Nephron progenitor cell (in vitro differentiated cells): ENCODE measurements at regions not wholly inside any gene's neighbourhood (a gene's known extent, or its start where the extent isn't known, plus 50 kb on each side); places are given as distances from the start of the nearest gene placed in this dataset.

ENCODE experiments used
- DNase-seq: peaks from one replicate; pipeline ENCODE4 v3.0.0; 2021
- H3K27ac Mint-ChIP-seq: 2 replicates; pipeline ENCODE4 v1.8.0; 2021; ENCODE audit warnings: mild to moderate bottlenecking, moderate library complexity, mixed read lengths
- H3K27me3 Mint-ChIP-seq: 2 replicates; pipeline ENCODE4 v1.8.0; 2021; ENCODE audit warnings: mild to moderate bottlenecking, low read depth, mixed read lengths; ENCODE audit not compliant: poor library complexity
- H3K36me3 Mint-ChIP-seq: 2 replicates; pipeline ENCODE4 v1.8.0; 2021; ENCODE audit warnings: low read depth, mixed read lengths
- H3K4me1 Mint-ChIP-seq: 2 replicates; pipeline ENCODE4 v1.8.0; 2021; ENCODE audit warnings: mixed read lengths
- H3K4me3 Mint-ChIP-seq: 2 replicates; pipeline ENCODE4 v1.8.0; 2021; ENCODE audit warnings: mild to moderate bottlenecking, moderate library complexity, mixed read lengths
- H3K9me3 Mint-ChIP-seq: 2 replicates; pipeline ENCODE4 v1.8.0; 2021; ENCODE audit warnings: mild to moderate bottlenecking, moderate library complexity, mixed read lengths
- TF ChIP-seq, protein P1 (sequence below): fragments of 200-600 bp; sonication (generic); IDR thresholded peaks from 2 replicates; pipeline ENCODE4 v1.5.0; 2021; ENCODE audit warnings: antibody characterized with exemption

DNA sequence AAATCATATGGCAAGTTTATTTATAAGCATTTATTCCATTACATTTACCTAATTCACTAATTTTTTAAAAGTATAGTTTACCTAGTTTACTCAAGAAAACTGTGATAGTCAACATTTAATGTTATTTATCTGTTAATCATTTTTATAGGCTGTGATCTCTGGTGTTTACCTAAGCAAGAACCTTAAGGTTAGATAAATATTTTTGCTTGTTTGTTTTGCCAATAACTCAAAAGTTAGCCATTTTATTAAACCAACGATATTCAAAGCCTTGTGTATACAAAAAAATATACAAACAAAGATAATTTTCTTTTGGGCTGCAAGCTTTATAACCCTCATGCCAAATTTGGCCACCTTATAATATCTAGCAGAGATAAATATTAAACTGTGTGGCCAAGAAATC is 157.3 kb downstream of the SLCO1B3 start:
- H3K27ac Mint-ChIP-seq: no peak overlapping the region
- H3K4me3 Mint-ChIP-seq: no peak overlapping the region
- peaks cover 10% of the 10 kb centered on the region for H3K9me3 Mint-ChIP-seq
- no peak for DNase-seq
- no peaks in the 10 kb centered on the region for H3K36me3 Mint-ChIP-seq
- H3K4me1 Mint-ChIP-seq: no peaks in the 10 kb centered on the region
- no peaks in the 10 kb centered on the region for H3K27me3 Mint-ChIP-seq
- TF ChIP-seq, protein P1, sequence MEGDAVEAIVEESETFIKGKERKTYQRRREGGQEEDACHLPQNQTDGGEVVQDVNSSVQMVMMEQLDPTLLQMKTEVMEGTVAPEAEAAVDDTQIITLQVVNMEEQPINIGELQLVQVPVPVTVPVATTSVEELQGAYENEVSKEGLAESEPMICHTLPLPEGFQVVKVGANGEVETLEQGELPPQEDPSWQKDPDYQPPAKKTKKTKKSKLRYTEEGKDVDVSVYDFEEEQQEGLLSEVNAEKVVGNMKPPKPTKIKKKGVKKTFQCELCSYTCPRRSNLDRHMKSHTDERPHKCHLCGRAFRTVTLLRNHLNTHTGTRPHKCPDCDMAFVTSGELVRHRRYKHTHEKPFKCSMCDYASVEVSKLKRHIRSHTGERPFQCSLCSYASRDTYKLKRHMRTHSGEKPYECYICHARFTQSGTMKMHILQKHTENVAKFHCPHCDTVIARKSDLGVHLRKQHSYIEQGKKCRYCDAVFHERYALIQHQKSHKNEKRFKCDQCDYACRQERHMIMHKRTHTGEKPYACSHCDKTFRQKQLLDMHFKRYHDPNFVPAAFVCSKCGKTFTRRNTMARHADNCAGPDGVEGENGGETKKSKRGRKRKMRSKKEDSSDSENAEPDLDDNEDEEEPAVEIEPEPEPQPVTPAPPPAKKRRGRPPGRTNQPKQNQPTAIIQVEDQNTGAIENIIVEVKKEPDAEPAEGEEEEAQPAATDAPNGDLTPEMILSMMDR: no peak

DNA sequence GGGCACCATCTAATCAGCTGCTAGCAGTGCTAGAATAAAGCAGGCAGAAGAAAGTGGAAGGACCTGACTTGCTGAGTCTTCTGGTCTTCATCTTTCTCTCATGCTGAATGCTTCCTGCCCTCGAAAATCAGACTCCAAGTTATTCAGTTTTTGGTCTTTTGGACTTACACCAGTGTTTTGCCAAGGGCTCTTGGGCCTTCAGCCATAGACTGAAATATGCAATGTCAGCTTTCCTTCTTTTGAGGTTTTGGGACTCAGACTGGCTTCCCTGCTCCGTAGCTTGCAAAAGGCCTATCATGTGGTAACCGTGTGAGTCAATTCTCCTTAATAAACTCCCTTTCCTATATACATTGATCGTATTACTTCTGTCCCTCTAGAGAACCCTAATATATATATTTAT is 159.3 kb downstream of the SLCO1B3 start:
- no peak for DNase-seq
- Mint-ChIP-seq H3K27ac (no peak overlapping the region), H3K36me3 (no peaks in the 10 kb centered on the region), H3K27me3 (no peaks in the 10 kb centered on the region), H3K9me3 (peaks cover 19% of the 10 kb centered on the region), H3K4me3 (no peak overlapping the region), H3K4me1 (no peaks in the 10 kb centered on the region)
- TF ChIP-seq, protein P1: no peak

DNA sequence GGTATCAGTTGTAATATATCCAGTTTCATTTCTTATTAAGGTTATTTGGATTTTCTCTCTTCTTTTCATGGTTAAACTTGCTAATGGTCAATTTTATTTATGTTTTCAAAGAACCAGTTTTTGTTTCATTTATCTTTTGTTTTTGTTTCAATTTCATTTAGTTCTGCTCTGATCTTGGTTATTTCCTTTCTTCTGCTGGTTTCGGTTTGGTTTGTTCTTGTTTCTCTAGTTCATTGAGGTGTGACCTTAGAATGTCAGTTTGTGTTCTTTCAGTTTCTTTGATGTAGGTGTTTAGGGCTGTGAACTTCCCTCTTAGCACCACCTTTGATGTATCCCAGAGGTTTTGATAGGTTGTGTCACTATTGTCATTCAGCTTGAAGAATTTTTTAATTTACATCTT is 145.6 kb upstream of the SLCO1B1 start:
- peaks cover 27% of the 10 kb centered on the region for H3K9me3 Mint-ChIP-seq
- H3K27ac Mint-ChIP-seq: peak overlapping the region; percentile 1
- no peak for DNase-seq
- TF ChIP-seq, protein P1: no peak
- H3K4me3 Mint-ChIP-seq: no peak overlapping the region
- peaks cover 6% of the 10 kb centered on the region for H3K4me1 Mint-ChIP-seq
- H3K27me3 Mint-ChIP-seq: no peaks in the 10 kb centered on the region
- peaks cover 10% of the 10 kb centered on the region for H3K36me3 Mint-ChIP-seq

DNA sequence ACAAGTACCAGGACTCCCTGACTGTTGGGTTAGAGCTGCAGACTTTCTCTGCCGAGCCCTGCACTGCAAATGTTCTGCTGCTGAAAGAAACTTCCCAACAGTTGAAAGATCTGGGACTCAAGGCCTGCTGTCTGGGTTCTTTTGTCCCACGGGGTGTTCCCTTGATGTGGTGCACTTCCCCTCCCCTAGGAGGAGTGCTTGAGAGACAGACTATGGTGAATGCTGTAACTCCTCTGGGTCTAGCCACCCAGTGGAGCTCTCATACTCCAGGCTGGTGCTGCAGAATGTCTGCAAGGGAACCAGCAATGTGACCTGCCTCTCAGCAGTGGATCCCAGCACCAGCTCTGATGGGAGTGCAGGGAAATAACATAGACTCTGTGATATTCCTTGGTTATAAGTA is 129.2 kb upstream of the SLCO1B1 start:
- H3K4me1 Mint-ChIP-seq: no peaks in the 10 kb centered on the region
- peaks cover 34% of the 10 kb centered on the region for H3K9me3 Mint-ChIP-seq
- TF ChIP-seq, protein P1: no peak
- no peak for DNase-seq
- H3K27ac Mint-ChIP-seq: no peak overlapping the region
- H3K4me3 Mint-ChIP-seq: no peak overlapping the region
- H3K36me3 Mint-ChIP-seq: peaks cover 5% of the 10 kb centered on the region
- H3K27me3 Mint-ChIP-seq: no peaks in the 10 kb centered on the region

DNA sequence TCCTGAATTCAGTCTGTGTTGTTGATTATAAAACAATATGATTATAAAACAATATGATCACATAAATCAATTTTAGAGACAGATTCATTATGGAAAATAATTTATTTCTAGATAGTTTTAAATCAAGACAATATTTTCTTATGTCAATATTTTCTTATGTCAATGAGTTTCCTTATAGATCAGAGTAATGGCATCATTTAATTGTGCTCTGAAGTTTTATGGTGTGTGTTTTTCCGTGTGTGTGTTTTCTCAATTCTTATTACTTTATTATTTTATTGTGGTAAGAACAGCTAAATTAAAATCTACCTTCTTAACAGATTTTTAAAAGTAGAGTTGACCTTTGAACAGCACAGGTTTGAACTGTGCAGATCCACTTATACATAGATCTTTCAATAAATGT is 105.3 kb upstream of the SLCO1B1 start:
- H3K9me3 Mint-ChIP-seq: no peaks in the 10 kb centered on the region
- no peak for DNase-seq
- no peaks in the 10 kb centered on the region for H3K4me1 Mint-ChIP-seq
- TF ChIP-seq, protein P1: no peak
- no peak overlapping the region for H3K27ac Mint-ChIP-seq
- no peak overlapping the region for H3K4me3 Mint-ChIP-seq
- H3K27me3 Mint-ChIP-seq: no peaks in the 10 kb centered on the region
- H3K36me3 Mint-ChIP-seq: no peaks in the 10 kb centered on the region

DNA sequence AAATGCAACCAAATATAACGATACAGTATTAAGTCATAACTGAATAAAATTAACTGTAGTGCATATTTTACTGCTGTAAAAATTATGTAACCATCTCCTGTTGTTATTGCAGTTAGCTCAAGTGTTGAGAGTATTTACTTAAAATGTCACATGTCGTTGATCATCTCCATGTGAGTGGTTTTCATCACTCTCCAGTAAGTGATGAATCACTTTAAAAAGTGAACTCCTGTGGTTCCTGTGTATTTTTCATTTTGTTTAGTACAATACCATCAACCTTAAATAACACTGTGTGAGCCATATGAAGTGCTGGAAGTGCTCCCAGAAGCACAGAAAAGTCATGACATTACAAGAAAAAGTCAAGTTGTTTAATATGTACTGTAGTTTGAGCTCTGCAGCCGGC is 104.7 kb upstream of the SLCO1B1 start:
- no peak overlapping the region for H3K4me3 Mint-ChIP-seq
- no peaks in the 10 kb centered on the region for H3K9me3 Mint-ChIP-seq
- no peaks in the 10 kb centered on the region for H3K36me3 Mint-ChIP-seq
- H3K4me1 Mint-ChIP-seq: no peaks in the 10 kb centered on the region
- H3K27ac Mint-ChIP-seq: no peak overlapping the region
- TF ChIP-seq, protein P1: no peak
- no peak for DNase-seq
- no peaks in the 10 kb centered on the region for H3K27me3 Mint-ChIP-seq
